ENCODE measurements at regions not wholly inside any gene's neighbourhood (a gene's known extent, or its start where the extent isn't known, plus 50 kb on each side); places are given as distances from the start of the nearest gene placed in this dataset.

DNA sequence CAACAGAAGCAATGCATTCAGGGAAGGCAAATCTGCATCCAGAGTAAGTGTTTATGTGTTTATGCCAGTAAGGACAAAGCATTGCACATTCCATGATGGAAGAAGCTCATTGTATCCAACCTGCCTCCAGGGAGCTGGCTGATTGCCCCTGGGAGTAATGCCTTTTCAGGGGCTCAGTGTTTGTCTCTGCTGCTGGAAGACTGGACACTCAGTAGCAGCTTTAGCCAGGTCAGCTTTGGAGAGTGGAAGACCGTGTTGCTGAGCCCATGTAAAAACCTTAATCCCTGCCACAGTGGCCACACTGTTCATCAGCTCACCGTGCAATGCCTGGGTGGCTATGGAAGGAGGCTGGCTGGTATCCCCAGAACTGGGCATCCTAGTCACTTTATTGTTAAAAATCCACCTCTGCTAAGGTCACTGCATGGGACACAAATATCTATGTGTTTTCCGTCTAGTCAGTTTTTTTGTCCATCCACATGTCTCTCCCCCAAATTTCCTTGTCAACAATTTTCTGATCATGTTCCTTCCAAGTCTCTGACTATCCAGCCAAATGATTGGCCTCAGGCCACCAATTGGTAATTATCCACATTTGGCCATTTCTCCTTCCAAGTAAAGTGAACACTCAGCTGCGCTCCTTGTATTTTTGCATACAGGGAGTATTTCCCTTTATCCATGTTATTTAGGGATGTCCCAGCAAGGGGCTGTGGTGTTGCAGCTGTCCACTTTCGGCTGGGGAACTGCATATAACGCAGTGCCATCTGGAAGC lies 2044.5 kb upstream of the AGA start:
- TF ChIP-seq, protein P1, sequence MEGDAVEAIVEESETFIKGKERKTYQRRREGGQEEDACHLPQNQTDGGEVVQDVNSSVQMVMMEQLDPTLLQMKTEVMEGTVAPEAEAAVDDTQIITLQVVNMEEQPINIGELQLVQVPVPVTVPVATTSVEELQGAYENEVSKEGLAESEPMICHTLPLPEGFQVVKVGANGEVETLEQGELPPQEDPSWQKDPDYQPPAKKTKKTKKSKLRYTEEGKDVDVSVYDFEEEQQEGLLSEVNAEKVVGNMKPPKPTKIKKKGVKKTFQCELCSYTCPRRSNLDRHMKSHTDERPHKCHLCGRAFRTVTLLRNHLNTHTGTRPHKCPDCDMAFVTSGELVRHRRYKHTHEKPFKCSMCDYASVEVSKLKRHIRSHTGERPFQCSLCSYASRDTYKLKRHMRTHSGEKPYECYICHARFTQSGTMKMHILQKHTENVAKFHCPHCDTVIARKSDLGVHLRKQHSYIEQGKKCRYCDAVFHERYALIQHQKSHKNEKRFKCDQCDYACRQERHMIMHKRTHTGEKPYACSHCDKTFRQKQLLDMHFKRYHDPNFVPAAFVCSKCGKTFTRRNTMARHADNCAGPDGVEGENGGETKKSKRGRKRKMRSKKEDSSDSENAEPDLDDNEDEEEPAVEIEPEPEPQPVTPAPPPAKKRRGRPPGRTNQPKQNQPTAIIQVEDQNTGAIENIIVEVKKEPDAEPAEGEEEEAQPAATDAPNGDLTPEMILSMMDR (IDR thresholded peaks at IDR 0.05), result no peak
- no peak for TF ChIP-seq POLR2AphosphoS5 (IDR thresholded peaks at IDR 0.05)
